ENCODE measurements at regions not wholly inside any gene's neighbourhood (a gene's known extent, or its start where the extent isn't known, plus 50 kb on each side); places are given as distances from the start of the nearest gene placed in this dataset.

DNA sequence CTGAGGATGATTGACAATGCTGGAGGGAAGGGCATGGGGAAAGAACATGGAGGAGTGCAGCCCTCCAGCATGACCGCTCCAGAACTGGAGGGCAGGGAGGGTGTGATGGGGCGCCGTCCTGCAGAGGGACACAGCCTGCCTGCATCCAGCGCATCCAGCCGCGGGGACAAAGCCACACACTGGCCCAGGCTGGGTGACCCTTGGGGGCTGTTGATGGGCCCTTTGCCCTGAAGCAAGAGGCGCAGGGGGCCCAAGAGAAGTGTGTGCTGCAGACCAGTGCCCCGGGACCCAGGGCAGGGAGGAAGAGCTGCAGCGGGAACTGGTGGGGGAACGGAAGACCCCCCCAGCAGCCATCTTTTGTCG, 169.8 kb upstream of the PPP1R26 start:
- DNase-seq: no peak
- H3K4me1 ChIP-seq: no peaks in the 10 kb centered on the region

DNA sequence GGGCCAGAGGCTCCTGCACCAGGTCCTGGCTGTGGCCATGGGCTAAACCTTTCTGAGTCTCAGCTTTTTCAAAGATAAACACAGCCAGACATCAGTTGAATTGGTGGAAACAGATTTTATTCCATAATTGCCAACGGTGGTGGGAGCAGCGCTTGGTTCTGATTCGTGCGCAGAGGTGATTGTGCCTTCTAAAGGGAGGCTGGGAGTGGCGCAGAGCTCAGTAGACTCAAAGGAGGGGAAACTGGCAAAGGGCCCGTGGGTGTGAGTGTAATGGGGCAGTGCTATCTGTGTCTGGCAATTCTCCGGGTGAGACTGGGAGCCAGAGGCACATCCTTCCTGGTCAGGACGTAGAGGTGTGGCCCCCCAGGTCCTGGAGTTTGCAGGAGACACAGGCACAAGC, 169.4 kb upstream of the PPP1R26 start:
- Histone ChIP-seq H3K4me3 (no peak overlapping the region), H3K36me3 (no peaks in the 10 kb centered on the region), H3K27ac (no peak overlapping the region), H3K27me3 (peaks cover 23% of the 10 kb centered on the region; the same call in 1 of the 2 replicates), H3K9me3 (replicated peaks) (no peaks in the 10 kb centered on the region; the same call in 1 of the 2 replicates), H3K4me1 (no peaks in the 10 kb centered on the region)
- DNase-seq: no peak

More for the DNA sequence above, 169.8 kb upstream of the PPP1R26 start:
- Histone ChIP-seq H3K27ac (no peak overlapping the region), H3K4me3 (no peak overlapping the region), H3K36me3 (no peaks in the 10 kb centered on the region), H3K27me3 (peaks cover 23% of the 10 kb centered on the region; the same call in 1 of the 2 replicates), H3K9me3 (replicated peaks) (no peaks in the 10 kb centered on the region; the same call in 1 of the 2 replicates)

DNA sequence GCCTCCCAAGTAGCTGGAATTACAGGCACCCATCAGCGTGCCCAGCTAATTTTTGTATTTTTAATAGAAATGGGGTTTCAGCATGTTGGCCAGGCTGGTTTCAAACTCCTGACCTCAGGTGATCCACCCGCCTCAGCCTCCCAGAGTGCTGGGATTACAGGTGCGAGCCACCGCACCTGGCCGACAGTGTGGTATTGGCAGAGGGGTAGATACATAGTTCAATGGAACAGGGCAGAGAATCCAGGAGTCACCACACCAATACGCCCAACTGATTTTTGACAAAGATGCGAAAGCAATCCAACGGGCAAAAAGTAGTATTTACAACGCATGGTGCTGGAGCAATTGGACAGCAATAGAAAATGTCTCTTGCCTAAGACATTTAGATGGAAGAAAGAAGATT, 164.0 kb upstream of the PPP1R26 start:
- no peaks in the 10 kb centered on the region; the same call in 1 of the 2 replicates for H3K9me3 ChIP-seq (replicated peaks)
- DNase-seq: no peak
- H3K27ac ChIP-seq: no peak overlapping the region
- H3K36me3 ChIP-seq: no peaks in the 10 kb centered on the region
- H3K4me3 ChIP-seq: no peak overlapping the region
- no peaks in the 10 kb centered on the region for H3K4me1 ChIP-seq
- H3K27me3 ChIP-seq: peaks cover 10% of the 10 kb centered on the region; the same call in 1 of the 2 replicates

DNA sequence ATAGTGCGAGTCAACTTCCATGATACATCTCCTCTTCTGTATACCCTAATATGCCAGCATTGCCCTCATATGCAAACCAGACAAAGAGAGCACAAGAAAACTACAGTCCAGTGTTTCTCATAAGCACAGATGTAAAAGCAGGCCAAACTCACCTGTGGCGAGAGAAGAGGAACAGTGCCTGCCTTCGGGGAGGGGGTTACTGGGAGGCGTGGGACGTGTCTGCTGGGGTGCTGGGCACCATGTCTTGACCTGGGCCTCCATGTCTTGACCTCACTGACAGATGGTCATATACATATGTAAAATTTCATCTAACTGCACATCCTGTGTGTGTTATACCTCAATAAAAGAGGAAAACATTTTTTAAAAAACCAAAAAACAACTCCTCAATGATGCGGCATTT, 159.3 kb upstream of the PPP1R26 start:
- H3K27ac ChIP-seq: no peak overlapping the region
- H3K4me1 ChIP-seq: no peaks in the 10 kb centered on the region
- no peak overlapping the region for H3K4me3 ChIP-seq
- no peak for DNase-seq
- H3K9me3 ChIP-seq (replicated peaks): peaks cover 2% of the 10 kb centered on the region; the same call in 1 of the 2 replicates
- H3K36me3 ChIP-seq: no peaks in the 10 kb centered on the region
- peaks cover 10% of the 10 kb centered on the region; the same call in 1 of the 2 replicates for H3K27me3 ChIP-seq

DNA sequence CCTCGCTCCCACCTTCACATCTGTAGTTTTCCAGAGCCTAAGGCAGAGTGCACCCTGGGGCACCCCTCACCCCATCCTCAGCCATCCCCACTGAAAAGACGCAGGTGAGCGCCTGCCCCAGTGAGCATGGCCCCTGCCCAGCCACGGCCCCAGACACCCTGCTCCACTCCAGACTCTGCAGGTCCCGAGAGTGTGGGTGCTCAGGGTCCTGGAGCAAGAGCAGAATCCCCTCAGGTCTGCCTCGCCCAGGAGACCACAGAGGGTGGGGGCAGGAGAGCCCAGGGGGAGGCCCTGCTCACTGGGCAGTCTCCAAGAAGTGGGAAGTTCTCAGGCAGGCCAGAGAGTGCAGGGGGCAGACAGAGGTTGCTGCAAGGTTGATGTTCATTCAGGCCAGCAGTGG, 158.6 kb upstream of the PPP1R26 start:
- H3K4me3 ChIP-seq: no peak overlapping the region
- no peak for DNase-seq
- H3K27me3 ChIP-seq: peaks cover 10% of the 10 kb centered on the region; the same call in 1 of the 2 replicates

DNA sequence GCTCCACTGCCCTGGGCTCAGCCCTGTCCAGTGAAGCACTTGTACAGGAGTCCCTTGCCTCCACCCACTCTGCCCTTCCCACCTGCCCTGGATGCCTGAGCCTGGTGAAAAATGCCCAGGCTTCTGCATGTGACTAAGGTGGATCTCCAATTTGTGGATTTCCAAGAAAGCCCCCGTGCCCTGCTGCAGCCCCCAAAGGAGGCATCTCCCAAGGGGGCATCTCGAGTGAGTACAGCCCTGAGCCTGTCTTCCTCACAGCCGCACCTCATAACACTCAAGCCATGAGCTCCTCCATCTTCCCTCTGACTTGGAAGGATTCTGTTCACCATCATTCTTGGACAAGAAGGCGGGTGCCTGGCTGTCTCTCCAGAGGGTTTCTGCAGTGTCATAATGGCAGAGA, 158.0 kb upstream of the PPP1R26 start:
- Histone ChIP-seq H3K36me3 (no peaks in the 10 kb centered on the region), H3K4me1 (no peaks in the 10 kb centered on the region), H3K27me3 (peaks cover 8% of the 10 kb centered on the region; the same call in 1 of the 2 replicates), H3K27ac (no peak overlapping the region), H3K9me3 (replicated peaks) (peaks cover 2% of the 10 kb centered on the region; the same call in 1 of the 2 replicates), H3K4me3 (no peak overlapping the region)
- DNase-seq: no peak

More for the DNA sequence above, 158.6 kb upstream of the PPP1R26 start:
- H3K4me1 ChIP-seq: no peaks in the 10 kb centered on the region
- H3K9me3 ChIP-seq (replicated peaks): peaks cover 2% of the 10 kb centered on the region; the same call in 1 of the 2 replicates
- H3K36me3 ChIP-seq: no peaks in the 10 kb centered on the region
- no peak overlapping the region for H3K27ac ChIP-seq

DNA sequence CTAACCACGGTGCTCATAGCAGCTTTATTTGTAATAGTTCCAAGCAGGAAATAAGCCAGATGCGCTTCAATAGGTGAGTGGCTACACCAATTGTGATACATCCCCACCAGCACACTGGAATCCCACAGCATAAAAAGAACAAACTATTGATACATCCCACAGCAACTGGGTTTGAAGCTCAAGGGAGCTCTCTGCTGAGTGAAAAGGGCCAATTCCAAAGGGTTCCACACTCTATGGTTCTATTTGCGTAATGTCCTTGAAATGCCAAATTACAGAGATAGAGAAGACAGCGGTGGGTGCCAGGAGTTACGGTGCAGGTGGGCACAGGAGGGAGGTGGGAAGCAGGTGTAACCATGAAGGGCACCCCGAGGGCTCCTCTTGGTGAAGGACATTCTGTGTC, 155.3 kb upstream of the PPP1R26 start:
- Histone ChIP-seq H3K4me1 (no peaks in the 10 kb centered on the region), H3K36me3 (no peaks in the 10 kb centered on the region), H3K4me3 (no peak overlapping the region), H3K27me3 (no peaks in the 10 kb centered on the region), H3K27ac (no peak overlapping the region), H3K9me3 (replicated peaks) (peaks cover 2% of the 10 kb centered on the region; the same call in 1 of the 2 replicates)
- no peak for DNase-seq

DNA sequence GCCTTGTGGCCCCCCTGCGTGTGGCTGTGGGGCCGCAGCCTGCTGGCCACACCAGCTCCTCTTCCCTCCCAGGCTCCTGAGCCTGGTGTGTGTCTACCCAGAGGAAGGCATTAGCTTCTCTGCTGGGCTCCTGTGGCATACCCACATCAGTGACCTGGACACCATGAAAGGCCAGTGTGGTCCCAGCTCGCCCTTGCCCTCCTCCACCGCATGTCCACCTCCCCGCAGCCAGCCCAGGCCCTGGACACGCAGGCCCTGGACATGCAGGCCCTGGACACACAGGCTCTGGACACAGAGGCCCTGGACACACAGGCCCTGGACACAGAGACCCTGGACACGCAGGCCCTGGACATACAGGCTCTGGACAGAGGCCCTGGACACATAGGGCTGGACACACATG, 153.4 kb upstream of the PPP1R26 start:
- Histone ChIP-seq H3K9me3 (replicated peaks) (peaks cover 2% of the 10 kb centered on the region; the same call in 1 of the 2 replicates), H3K36me3 (no peaks in the 10 kb centered on the region), H3K4me1 (no peaks in the 10 kb centered on the region), H3K27ac (no peak overlapping the region), H3K4me3 (no peak overlapping the region), H3K27me3 (no peaks in the 10 kb centered on the region)
- no peak for DNase-seq

DNA sequence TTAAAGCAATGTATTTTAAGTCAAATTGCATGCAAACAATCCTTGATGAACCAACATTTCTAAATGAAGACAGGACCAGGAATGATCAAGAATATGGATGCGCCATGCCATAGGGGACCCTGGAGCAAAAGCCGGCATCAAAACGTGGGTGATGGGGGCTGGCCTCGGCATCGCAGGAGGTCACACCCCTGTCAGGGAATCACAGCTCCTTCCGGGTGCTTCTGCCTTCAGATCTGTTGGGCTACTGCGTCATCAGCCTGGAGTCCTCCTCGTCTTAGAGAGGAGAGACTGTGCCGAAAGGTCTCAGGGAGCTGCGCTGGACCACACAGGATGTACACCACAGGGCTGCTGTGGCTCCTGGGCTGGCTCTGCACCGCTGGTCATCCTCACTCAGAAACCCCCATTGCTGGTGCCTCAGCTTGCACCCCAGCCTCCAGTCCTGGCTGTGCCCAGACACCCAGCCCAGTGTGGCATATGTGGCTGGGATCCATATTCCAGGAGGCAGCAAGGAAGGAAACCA, 152.9 kb upstream of the PPP1R26 start:
- no peak overlapping the region for H3K27ac ChIP-seq
- DNase-seq: no peak
- peaks cover 2% of the 10 kb centered on the region; the same call in 1 of the 2 replicates for H3K9me3 ChIP-seq (replicated peaks)
- no peak overlapping the region for H3K4me3 ChIP-seq
- H3K36me3 ChIP-seq: no peaks in the 10 kb centered on the region
- H3K27me3 ChIP-seq: no peaks in the 10 kb centered on the region
- H3K4me1 ChIP-seq: no peaks in the 10 kb centered on the region

DNA sequence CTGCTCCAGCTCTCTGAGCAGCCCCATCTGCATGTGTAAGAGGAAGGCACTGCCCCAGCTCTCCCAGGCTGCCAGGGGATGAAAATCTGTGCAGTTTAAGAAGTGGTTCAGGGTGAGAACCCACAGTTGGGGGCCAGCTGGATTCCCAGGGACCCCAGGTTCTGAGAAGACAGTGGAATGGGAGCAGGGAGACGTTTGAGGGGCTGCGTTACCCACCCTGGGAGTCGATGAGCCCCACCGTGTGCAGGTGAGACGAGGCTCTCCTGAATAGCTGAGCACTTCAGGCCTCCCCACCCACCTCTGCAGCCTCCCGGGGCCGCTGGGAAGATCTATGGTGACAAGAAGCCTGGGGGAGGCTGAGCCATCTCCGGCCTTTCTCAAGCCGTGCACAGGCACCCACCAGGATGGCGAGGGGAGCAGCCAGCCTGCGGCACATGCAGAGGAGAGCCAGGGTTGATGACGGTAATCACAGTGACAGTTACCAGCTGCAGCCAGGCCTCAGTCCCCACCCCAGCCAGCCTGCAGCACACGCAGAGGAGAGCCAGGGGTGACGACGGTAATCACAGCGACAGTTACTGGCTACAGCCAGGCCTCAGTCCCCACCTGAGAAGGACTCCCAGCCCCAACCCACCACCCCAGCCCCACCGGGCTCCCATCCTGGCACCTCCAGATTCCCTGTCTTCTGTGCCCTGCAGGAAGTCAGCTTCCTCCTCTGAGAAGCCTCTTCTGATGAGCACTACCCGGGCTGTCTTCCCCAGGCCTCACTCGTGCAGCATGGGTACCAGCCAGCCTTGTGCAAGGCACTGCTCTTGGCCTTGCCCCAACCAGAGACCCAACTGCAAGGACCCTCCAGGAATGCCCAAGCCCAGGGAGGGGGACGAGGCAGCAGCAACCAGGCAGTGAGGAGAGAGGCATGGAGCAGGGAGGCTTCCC, 150.8 kb upstream of the PPP1R26 start:
- Histone ChIP-seq H3K9me3 (replicated peaks) (0 out of 2 replicates have a peak, but pooled peaks cover 2% of the 10 kb centered on the region), H3K27me3 (no peaks in the 10 kb centered on the region), H3K36me3 (no peaks in the 10 kb centered on the region), H3K4me1 (no peaks in the 10 kb centered on the region), H3K27ac (no peak overlapping the region), H3K4me3 (no peak overlapping the region)
- no peak for DNase-seq

DNA sequence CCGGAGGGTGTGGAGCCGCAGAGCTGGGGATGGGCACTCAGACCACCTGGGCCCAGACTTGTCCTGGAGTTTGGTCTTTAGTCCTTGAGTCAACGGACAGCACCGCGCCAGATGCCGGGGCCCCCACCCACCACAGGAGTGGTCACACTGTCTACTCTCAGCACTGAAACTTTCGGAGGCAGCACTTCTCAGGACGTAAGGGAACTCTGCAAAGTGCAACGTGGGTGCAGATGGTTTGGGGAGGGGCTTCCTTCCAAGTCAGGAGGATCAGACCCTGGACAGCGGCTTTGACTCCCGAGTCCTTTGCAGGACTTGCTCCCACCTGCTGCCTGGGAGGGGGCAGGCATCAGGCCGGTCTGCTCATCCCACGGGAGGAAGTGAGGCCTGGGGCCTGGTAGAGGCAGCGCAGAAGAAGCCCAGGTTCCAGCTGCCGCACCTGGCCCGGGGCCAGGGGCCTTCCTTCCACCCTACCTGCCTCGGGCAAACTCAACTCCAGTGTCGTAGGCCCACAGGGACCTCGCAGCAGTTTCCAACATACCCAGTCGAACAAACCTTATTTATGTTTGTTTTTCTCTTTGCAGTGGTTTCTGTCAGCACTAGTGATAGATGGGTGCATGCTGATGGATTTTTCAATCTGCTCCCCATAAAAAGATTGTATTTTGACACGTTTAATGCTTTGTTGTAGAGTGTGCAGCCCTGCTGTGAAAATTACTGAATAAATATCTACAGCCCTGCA, 149.8 kb upstream of the PPP1R26 start:
- Histone ChIP-seq H3K4me3 (no peak overlapping the region), H3K27ac (no peak overlapping the region), H3K27me3 (no peaks in the 10 kb centered on the region), H3K4me1 (no peaks in the 10 kb centered on the region), H3K36me3 (no peaks in the 10 kb centered on the region), H3K9me3 (replicated peaks) (no peaks in the 10 kb centered on the region)
- peak in 1 of 2 experiments; percentile 20 for DNase-seq

DNA sequence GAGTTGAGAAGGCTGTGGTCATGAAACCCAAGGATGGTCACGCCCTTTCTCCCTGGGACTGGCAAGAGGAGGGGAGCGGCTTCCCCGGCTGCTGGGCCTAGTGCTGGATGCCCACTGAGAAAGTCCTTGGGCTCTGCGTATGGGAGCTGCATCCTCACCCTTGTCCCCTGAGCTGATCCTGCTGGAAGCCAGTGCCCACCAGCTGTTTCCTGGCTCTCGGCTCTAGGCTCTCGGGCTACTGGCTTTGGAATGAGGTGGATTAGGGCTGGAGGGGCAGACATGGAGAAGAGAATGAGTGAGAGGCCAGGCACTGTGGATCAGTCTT, 149.3 kb upstream of the PPP1R26 start:
- Histone ChIP-seq H3K9me3 (replicated peaks) (no peaks in the 10 kb centered on the region), H3K27ac (no peak overlapping the region), H3K36me3 (no peaks in the 10 kb centered on the region), H3K4me1 (no peaks in the 10 kb centered on the region), H3K4me3 (no peak overlapping the region), H3K27me3 (no peaks in the 10 kb centered on the region)
- DNase-seq: no peak

DNA sequence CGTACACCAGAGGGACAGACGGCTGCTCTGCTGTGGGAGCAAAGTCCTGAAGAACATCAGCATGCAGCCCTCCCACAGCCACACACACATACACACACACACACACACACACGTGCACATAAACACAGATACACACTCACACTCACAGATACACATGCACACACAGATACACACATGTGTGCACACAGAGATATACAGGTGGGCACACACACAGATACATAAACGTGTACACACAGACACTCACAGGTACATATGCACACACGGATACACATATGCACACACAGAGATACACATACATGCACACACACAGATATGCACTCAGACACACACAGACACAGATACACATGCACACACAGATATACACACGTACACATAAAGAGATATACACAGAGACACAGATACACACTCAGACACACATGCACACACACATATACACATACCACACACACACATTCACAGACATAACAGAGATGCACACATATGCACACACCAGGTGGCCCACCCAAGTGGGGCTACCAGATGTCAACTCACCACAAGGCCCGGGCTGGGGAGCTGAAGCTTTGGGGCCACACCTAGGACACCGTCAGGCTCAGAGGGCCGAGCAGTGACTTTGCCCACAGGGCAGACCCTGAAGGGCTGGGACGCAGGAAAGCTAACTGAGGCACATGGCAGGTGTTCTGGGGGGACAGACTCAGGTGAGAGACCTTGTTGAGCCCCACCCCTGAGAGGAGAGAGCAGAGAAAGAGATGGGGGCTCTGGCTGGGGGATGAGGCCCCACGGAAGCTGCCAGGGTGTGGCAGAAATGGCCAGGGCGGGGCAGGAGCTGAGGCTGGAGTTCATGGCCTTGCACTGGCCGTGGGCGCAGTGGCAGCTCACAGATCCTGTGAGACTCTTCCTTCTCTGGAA, 148.6 kb upstream of the PPP1R26 start:
- Histone ChIP-seq H3K4me1 (no peaks in the 10 kb centered on the region), H3K27me3 (no peaks in the 10 kb centered on the region), H3K27ac (no peak overlapping the region), H3K9me3 (replicated peaks) (no peaks in the 10 kb centered on the region), H3K4me3 (no peak overlapping the region), H3K36me3 (no peaks in the 10 kb centered on the region)
- DNase-seq: no peak

DNA sequence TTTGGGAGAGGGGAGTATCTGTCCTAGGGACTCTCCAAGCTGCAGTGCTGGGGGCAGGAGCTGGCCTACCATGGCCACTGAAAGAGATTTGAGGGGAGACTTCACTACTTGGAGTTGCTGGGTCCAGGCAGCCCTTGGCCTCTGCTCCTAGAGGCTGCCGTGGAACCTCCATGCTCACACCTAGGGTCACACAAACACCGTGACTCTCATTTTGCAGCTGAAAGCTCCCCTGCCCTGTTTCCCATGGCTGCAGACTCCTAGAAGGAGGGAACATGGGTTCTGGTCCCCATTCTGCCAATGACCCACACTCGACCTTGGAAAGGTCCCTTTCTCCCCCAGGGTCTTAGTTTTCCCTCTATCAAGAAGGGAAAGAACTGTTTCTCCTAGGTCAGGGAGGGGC, 147.1 kb upstream of the PPP1R26 start:
- H3K4me1 ChIP-seq: no peaks in the 10 kb centered on the region

More for the DNA sequence above, 147.1 kb upstream of the PPP1R26 start:
- no peak for DNase-seq
- Histone ChIP-seq H3K36me3 (no peaks in the 10 kb centered on the region), H3K27ac (no peak overlapping the region), H3K4me3 (no peak overlapping the region), H3K9me3 (replicated peaks) (no peaks in the 10 kb centered on the region), H3K27me3 (no peaks in the 10 kb centered on the region)
